ENCODE measurements at regions not wholly inside any gene's neighbourhood (a gene's known extent, or its start where the extent isn't known, plus 50 kb on each side); places are given as distances from the start of the nearest gene placed in this dataset.

GRCh38 chr15:59866642-59867041, 137.5 kb upstream of the FOXB1 start:
- no TSS peak for BruUV-seq (replicated peaks)
- H3K36me3 Mint-ChIP-seq (ENCODE audit: insufficient read depth, unreplicated experiment), result no peaks in the 10 kb centered on the region
- TF ChIP-seq CTCF (IDR thresholded peaks at IDR 0.05; ENCODE audit: insufficient read depth in 1 of 2, low read depth in 1 of 2, low read length in 1 of 2, severe bottlenecking in 1 of 2, unreplicated experiment in 1 of 2), result no peak
- H3K36me3 ChIP-seq (ENCODE audit: control insufficient read depth, insufficient read depth, low read length), result no peaks in the 10 kb centered on the region
- no peaks in the 10 kb centered on the region for H3K9me3 Mint-ChIP-seq (ENCODE audit: unreplicated experiment)
- H3K4me1 ChIP-seq, result no peaks in the 10 kb centered on the region
- H3K4me1 Mint-ChIP-seq (ENCODE audit: low read depth, unreplicated experiment), result no peaks in the 10 kb centered on the region
- no peak overlapping the region for H3K27ac Mint-ChIP-seq (ENCODE audit: unreplicated experiment)
- ChIA-PET CTCF (no interaction called here), POLR2A (no interaction called here)
- H3K4me3 ChIP-seq (ENCODE audit: low read depth, low read length), result no peak overlapping the region
- no peaks in the 10 kb centered on the region for H3K27me3 ChIP-seq (replicated peaks; ENCODE audit: control insufficient read depth, insufficient read depth, low read length)
- intact Hi-C loops (cut with micrococcal nuclease; ENCODE audit: unreplicated experiment), result no loop called here
- no peak for DNase-seq
- H3K27me3 Mint-ChIP-seq (ENCODE audit: insufficient read depth, unreplicated experiment), result peaks cover 6% of the 10 kb centered on the region
- H3K9me3 ChIP-seq, result no peaks in the 10 kb centered on the region
- H3K4me3 Mint-ChIP-seq (ENCODE audit: unreplicated experiment), result no peak overlapping the region

GRCh38 chr15:59862191-59863155, 141.6 kb upstream of the FOXB1 start:
- H3K4me3 Mint-ChIP-seq (ENCODE audit: unreplicated experiment), result no peak overlapping the region
- no TSS peak for BruUV-seq (replicated peaks)
- TF ChIP-seq CTCF (IDR thresholded peaks at IDR 0.05; ENCODE audit: insufficient read depth in 1 of 2, low read depth in 1 of 2, low read length in 1 of 2, severe bottlenecking in 1 of 2, unreplicated experiment in 1 of 2), result no peak
- no peak for DNase-seq
- ChIA-PET CTCF (interaction anchor here (0.7 kb wide), 1 partner anchor 9 kb away, joined by 3 read pairs; no protein-coding TSS in a partner anchor), POLR2A (no interaction called here)
- H3K27me3 Mint-ChIP-seq (ENCODE audit: insufficient read depth, unreplicated experiment), result peaks cover 6% of the 10 kb centered on the region
- Histone ChIP-seq H3K36me3 (ENCODE audit: control insufficient read depth, insufficient read depth, low read length) (no peaks in the 10 kb centered on the region), H3K4me3 (ENCODE audit: low read depth, low read length) (no peak overlapping the region), H3K27me3 (replicated peaks; ENCODE audit: control insufficient read depth, insufficient read depth, low read length) (no peaks in the 10 kb centered on the region), H3K9me3 (no peaks in the 10 kb centered on the region), H3K4me1 (no peaks in the 10 kb centered on the region)
- no peak overlapping the region for H3K27ac Mint-ChIP-seq (ENCODE audit: unreplicated experiment)
- no peaks in the 10 kb centered on the region for H3K36me3 Mint-ChIP-seq (ENCODE audit: insufficient read depth, unreplicated experiment)
- no peaks in the 10 kb centered on the region for H3K4me1 Mint-ChIP-seq (ENCODE audit: low read depth, unreplicated experiment)
- intact Hi-C loops (cut with micrococcal nuclease; ENCODE audit: unreplicated experiment), result no loop called here
- no peaks in the 10 kb centered on the region for H3K9me3 Mint-ChIP-seq (ENCODE audit: unreplicated experiment)

GRCh38 chr15:59847968-59848367, 156.1 kb upstream of the FOXB1 start:
- no peaks in the 10 kb centered on the region for H3K36me3 ChIP-seq (ENCODE audit: control insufficient read depth, insufficient read depth, low read length)
- H3K36me3 Mint-ChIP-seq (ENCODE audit: insufficient read depth, unreplicated experiment), result no peaks in the 10 kb centered on the region
- CTCF ChIA-PET, result no interaction called here

More at GRCh38 chr15:59847968-59848367, 156.1 kb upstream of the FOXB1 start:
- Histone ChIP-seq H3K4me3 (ENCODE audit: low read depth, low read length) (no peak overlapping the region), H3K9me3 (no peaks in the 10 kb centered on the region), H3K27me3 (replicated peaks; ENCODE audit: control insufficient read depth, insufficient read depth, low read length) (no peaks in the 10 kb centered on the region), H3K4me1 (no peaks in the 10 kb centered on the region)
- Mint-ChIP-seq H3K4me3 (ENCODE audit: unreplicated experiment) (no peak overlapping the region), H3K27me3 (ENCODE audit: insufficient read depth, unreplicated experiment) (peaks cover 17% of the 10 kb centered on the region), H3K4me1 (ENCODE audit: low read depth, unreplicated experiment) (no peaks in the 10 kb centered on the region), H3K27ac (ENCODE audit: unreplicated experiment) (no peak overlapping the region), H3K9me3 (ENCODE audit: unreplicated experiment) (no peaks in the 10 kb centered on the region)
- DNase-seq, result no peak
- no TSS peak for BruUV-seq (replicated peaks)
- POLR2A ChIA-PET, result no interaction called here
- intact Hi-C loops (cut with micrococcal nuclease; ENCODE audit: unreplicated experiment), result no loop called here
- no peak for TF ChIP-seq CTCF (IDR thresholded peaks at IDR 0.05; ENCODE audit: insufficient read depth in 1 of 2, low read depth in 1 of 2, low read length in 1 of 2, severe bottlenecking in 1 of 2, unreplicated experiment in 1 of 2)

Measured in Caco-2 (cell line).